Kidney (tissue), 13 donors: ENCODE measurements at regions not wholly inside any gene's neighbourhood (a gene's known extent, or its start where the extent isn't known, plus 50 kb on each side); places are given as distances from the start of the nearest gene placed in this dataset.

Experiments used
- DNase-seq, 5 donors: peaks; one replicate each; pipeline ENCODE4 v3.0.0-alpha.2; 2013 to 2020
- FAIRE-seq: peaks from 2 replicates; lab custom pipeline; 2012; peaks lifted over from hg19 to GRCh38; lab: Jason Lieb, UNC
- H3K27ac ChIP-seq, 2 donors: one replicate each; pipeline ENCODE4 v1.7.0; 2013; ENCODE audit warnings: low read depth in 2 of 2, low read length in 2 of 2, inconsistent platforms in 1 of 2
- H3K27me3 ChIP-seq: one replicate; pipeline ENCODE4 v1.7.1; 2013; ENCODE audit warnings: low read length, inconsistent platforms; ENCODE audit not compliant: control insufficient read depth, insufficient read depth
- H3K36me3 ChIP-seq, 3 donors: one replicate each; pipeline versions ENCODE4 v1.7.0 to v1.7.1; 2013; ENCODE audit warnings: low read length in 3 of 3, control low read depth in 1 of 3, inconsistent platforms in 1 of 3; ENCODE audit not compliant: insufficient read depth in 3 of 3, control insufficient read depth in 2 of 3
- H3K4me1 ChIP-seq, 3 donors: one replicate each; pipeline versions ENCODE4 v1.7.0 to v1.7.1; 2013; ENCODE audit warnings: low read length in 3 of 3, inconsistent platforms in 1 of 3, low read depth in 1 of 3; ENCODE audit not compliant: control insufficient read depth in 2 of 3, insufficient read depth in 2 of 3
- H3K4me3 ChIP-seq, 3 donors: one replicate each; pipeline versions ENCODE4 v1.7.0 to v1.8.1; 2013; ENCODE audit warnings: low read length in 3 of 3, control low read depth in 1 of 3, inconsistent platforms in 1 of 3
- H3K9ac ChIP-seq, 3 donors: one replicate each; pipeline versions ENCODE4 v1.7.0 to v1.7.1; 2013; ENCODE audit warnings: low read length in 3 of 3, control low read depth in 1 of 3, inconsistent platforms in 1 of 3
- H3K9me3 ChIP-seq, 3 donors: one replicate each; pipeline versions ENCODE4 v1.7.0 to v1.7.1; 2013; ENCODE audit warnings: low read length in 3 of 3, control low read depth in 1 of 3, inconsistent platforms in 1 of 3; ENCODE audit not compliant: control insufficient read depth in 2 of 3, insufficient read depth in 1 of 3
- CTCF ChIP-seq: IDR thresholded peaks from 3 replicates; pipeline ENCODE4 v1.5.1; 2012; ENCODE audit warnings: mild to moderate bottlenecking, moderate library complexity, borderline replicate concordance; ENCODE audit not compliant: insufficient read depth; ENCODE audit errors: extremely low read depth
- intact Hi-C: fragments of 100-400 bp; cut with DNase I; formaldehyde crosslinking; loops from one replicate; pipeline ENCODE4 v1.11.1; 2022
- donor health status: control.
- donor health status: control.
- donor health status: control.
- donor health status: control.
- donor health status: control.
- donor health status: DM: yes; HTN: yes; CAD: no.
- donor health status: Normal renal cell carcinoma (clear cell type).

GRCh38 chr14:87018294-87018693 is 974.7 kb downstream of the GALC start:
- Histone ChIP-seq H3K4me3 (no peak overlapping the region), H3K36me3 (no peaks in the 10 kb centered on the region), H3K27ac (no peak overlapping the region), H3K4me1 (no peaks in the 10 kb centered on the region), H3K27me3 (no peaks in the 10 kb centered on the region), H3K9ac (no peak overlapping the region), H3K9me3 (no peaks in the 10 kb centered on the region)
- TF ChIP-seq CTCF, result no peak
- no peak for DNase-seq
- no peak for FAIRE-seq
- intact Hi-C loops, result no loop called here

GRCh38 chr14:87017335-87017734 is 975.6 kb downstream of the GALC start:
- TF ChIP-seq CTCF, result no peak
- no peak overlapping the region for H3K27ac ChIP-seq
- no peak for FAIRE-seq
- no peaks in the 10 kb centered on the region for H3K4me1 ChIP-seq
- intact Hi-C loops, result no loop called here
- H3K27me3 ChIP-seq, result no peaks in the 10 kb centered on the region
- no peaks in the 10 kb centered on the region for H3K36me3 ChIP-seq
- no peak overlapping the region for H3K4me3 ChIP-seq
- no peak overlapping the region for H3K9ac ChIP-seq
- no peaks in the 10 kb centered on the region for H3K9me3 ChIP-seq
- no peak for DNase-seq

GRCh38 chr14:87014856-87015255 is 978.1 kb downstream of the GALC start:
- intact Hi-C loops, result no loop called here
- no peak for DNase-seq
- Histone ChIP-seq H3K27ac (no peak overlapping the region), H3K27me3 (no peaks in the 10 kb centered on the region), H3K4me1 (no peaks in the 10 kb centered on the region), H3K4me3 (no peak overlapping the region), H3K9ac (no peak overlapping the region), H3K36me3 (no peaks in the 10 kb centered on the region), H3K9me3 (no peaks in the 10 kb centered on the region)
- no peak for TF ChIP-seq CTCF
- no peak for FAIRE-seq

- H3K27ac ChIP-seq, result no peak overlapping the region
- H3K4me1 ChIP-seq, result no peaks in the 10 kb centered on the region
- no peaks in the 10 kb centered on the region for H3K36me3 ChIP-seq
- H3K9me3 ChIP-seq, result no peaks in the 10 kb centered on the region
- DNase-seq, result no peak
- H3K27me3 ChIP-seq, result no peaks in the 10 kb centered on the region
- intact Hi-C loops, result no loop called here
- H3K9ac ChIP-seq, result no peak overlapping the region
- no peak for TF ChIP-seq CTCF
- H3K4me3 ChIP-seq, result no peak overlapping the region
- FAIRE-seq, result no peak
These were observed 979.4 kb downstream of the GALC start for GRCh38 chr14:87013583-87013982.
